H1 (cell line): ENCODE measurements at regions not wholly inside any gene's neighbourhood (a gene's known extent, or its start where the extent isn't known, plus 50 kb on each side); places are given as distances from the start of the nearest gene placed in this dataset.

Source experiments
- ASH2L ChIP-seq: fragments of 200-600, 300-600 bp; sonication (generic); IDR thresholded peaks from one replicate; pipeline ENCODE4 v1.7.1; 2017; ENCODE audit warnings: low read length
- BACH1 ChIP-seq: IDR thresholded peaks from 2 replicates; pipeline ENCODE4 v1.6.1; 2012; ENCODE audit warnings: low read length, improper control_type of control experiment
- CBX8 ChIP-seq: fragments of 300-800, 300-1000 bp; sonication (generic); IDR thresholded peaks from 2 replicates; pipeline ENCODE4 v1.7.1; 2016; ENCODE audit warnings: low read depth, low read length, borderline replicate concordance
- EGR1 ChIP-seq: IDR thresholded peaks from 2 replicates; pipeline ENCODE4 v1.6.1; 2011; ENCODE audit warnings: low read depth, low read length, borderline replicate concordance
- KDM4A ChIP-seq: IDR thresholded peaks from one replicate; pipeline ENCODE4 v1.7.1; 2012; ENCODE audit warnings: low read depth, mild to moderate bottlenecking, moderate library complexity, low read length, inconsistent platforms; ENCODE audit not compliant: severe bottlenecking
- KDM5A ChIP-seq: fragments of 200-600 bp; IDR thresholded peaks from 2 replicates; pipeline ENCODE4 v1.7.1; 2012; ENCODE audit warnings: mild to moderate bottlenecking, low read length, inconsistent platforms, mixed read lengths
- MAFK ChIP-seq: IDR thresholded peaks from 2 replicates; pipeline ENCODE4 v1.6.1; 2012; ENCODE audit warnings: low read depth, mild to moderate bottlenecking, improper control_type of control experiment, low read length
- SIRT6 ChIP-seq: IDR thresholded peaks from one replicate; pipeline ENCODE4 v1.7.1; 2012; ENCODE audit warnings: low read length, inconsistent platforms
- TAF1 ChIP-seq: IDR thresholded peaks from 2 replicates; pipeline ENCODE4 v1.6.1; 2011; ENCODE audit warnings: mild to moderate bottlenecking, low read depth, low read length
- ZNF274 ChIP-seq: IDR thresholded peaks from 2 replicates; pipeline ENCODE4 v1.7.0; 2012; ENCODE audit warnings: low read length, borderline replicate concordance; ENCODE audit errors: extremely low read depth
- TF ChIP-seq, protein P1 (sequence below): IDR thresholded peaks from 2 replicates; pipeline ENCODE4 v1.6.1; 2012; ENCODE audit warnings: inconsistent platforms

DNA sequence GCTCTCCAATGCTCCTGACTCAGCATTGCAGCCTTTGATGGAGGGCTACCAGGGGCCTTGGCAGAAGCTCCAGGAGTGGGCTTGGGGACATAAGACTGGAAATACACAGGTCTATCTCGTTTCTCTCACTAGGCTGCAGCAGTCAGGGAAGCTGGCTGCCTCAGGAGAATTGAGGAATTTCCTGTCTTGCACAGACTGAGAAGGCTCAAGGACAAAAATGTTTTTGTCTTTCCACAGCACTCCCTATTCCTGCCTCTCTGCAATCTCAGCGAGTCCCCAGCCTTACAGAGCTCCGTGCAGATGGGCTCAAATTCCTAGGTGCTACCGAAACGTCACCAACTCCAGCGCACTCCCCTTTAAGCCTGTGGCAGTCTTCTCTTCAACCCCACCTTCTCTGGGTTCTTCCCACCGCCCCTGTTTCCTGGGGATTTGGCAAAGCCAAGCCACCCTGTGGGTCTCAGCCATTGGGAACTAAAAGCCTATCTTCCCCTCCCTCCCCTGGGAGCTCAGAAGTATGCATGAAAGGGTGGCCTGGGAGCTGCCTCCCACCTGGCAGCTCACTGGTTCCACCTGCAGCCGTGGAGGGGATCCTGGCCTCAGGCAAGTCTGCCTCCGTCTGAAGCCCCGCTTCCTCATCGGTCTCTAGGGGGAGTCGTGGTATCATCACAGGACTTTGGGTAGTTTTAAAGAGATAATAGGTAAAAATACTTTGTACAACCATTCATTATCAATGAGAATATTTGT, 322.6 kb upstream of the FRG2C start (continued):
- no peak for TF ChIP-seq KDM4A
- TF ChIP-seq MAFK: no peak
- TF ChIP-seq ZNF274: no peak
- TF ChIP-seq EGR1: no peak
- TF ChIP-seq BACH1: 0 out of 2 replicates have a peak, but pooled peaks have one; percentile 8
- TF ChIP-seq CBX8: no peak
- no peak for TF ChIP-seq KDM5A
- TF ChIP-seq SIRT6: no peak
- no peak for TF ChIP-seq ASH2L
- no peak for TF ChIP-seq TAF1
- TF ChIP-seq, protein P1, sequence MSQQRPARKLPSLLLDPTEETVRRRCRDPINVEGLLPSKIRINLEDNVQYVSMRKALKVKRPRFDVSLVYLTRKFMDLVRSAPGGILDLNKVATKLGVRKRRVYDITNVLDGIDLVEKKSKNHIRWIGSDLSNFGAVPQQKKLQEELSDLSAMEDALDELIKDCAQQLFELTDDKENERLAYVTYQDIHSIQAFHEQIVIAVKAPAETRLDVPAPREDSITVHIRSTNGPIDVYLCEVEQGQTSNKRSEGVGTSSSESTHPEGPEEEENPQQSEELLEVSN: no peak
- TF ChIP-seq, all 59 proteins: peak for 3
